Gastroesophageal sphincter (tissue), 4 donors: ENCODE measurements at regions not wholly inside any gene's neighbourhood (a gene's known extent, or its start where the extent isn't known, plus 50 kb on each side); places are given as distances from the start of the nearest gene placed in this dataset.

Source experiments
- ATAC-seq: fragments of 150-250 bp; one replicate; pipeline ENCODE4 v1.9.1; 2016; ENCODE audit warnings: mild to moderate bottlenecking, moderate library complexity
- H3K27ac ChIP-seq, 4 donors: fragments of 200-600 bp; sonication (generic) in 3 of 4; 1 replicate in 3 of 4; 2 replicates in 1 of 4; pipeline ENCODE4 v1.5.1; 2016 to 2019
- H3K27me3 ChIP-seq: fragments of 200-600 bp; sonication (generic); one replicate; pipeline ENCODE4 v1.5.1; 2019
- H3K36me3 ChIP-seq, 2 donors: fragments of 200-600 bp; sonication (generic); one replicate each; pipeline ENCODE4 v1.5.1; 2019; ENCODE audit warnings: control low read depth in 1 of 2
- H3K4me1 ChIP-seq, 3 donors: fragments of 200-600 bp; sonication (generic); 1 replicate in 2 of 3; 2 replicates in 1 of 3; pipeline ENCODE4 v1.5.1; 2016 to 2019; ENCODE audit warnings: control low read depth in 2 of 3
- H3K4me3 ChIP-seq, 2 donors: fragments of 200-600 bp; sonication (generic); one replicate each; pipeline ENCODE4 v1.5.1; 2019; ENCODE audit warnings: mild to moderate bottlenecking in 1 of 2, moderate library complexity in 1 of 2
- H3K9me3 ChIP-seq, 3 donors: fragments of 200-600 bp; sonication (generic); one replicate each; pipeline ENCODE4 v1.5.1; 2017 to 2019; ENCODE audit warnings: control low read depth in 2 of 3
- EP300 ChIP-seq: sonication (generic); formaldehyde crosslinking; IDR thresholded peaks from one replicate; pipeline ENCODE4 v1.6.1; 2017; ENCODE audit warnings: antibody characterized with exemption, mild to moderate bottlenecking
- POLR2A ChIP-seq, 2 donors: fragments of 450-650 bp; IDR thresholded peaks; one replicate each; pipeline ENCODE4 v1.6.1; 2017; ENCODE audit warnings: antibody characterized with exemption in 2 of 2, mild to moderate bottlenecking in 2 of 2, moderate library complexity in 1 of 2
- POLR2AphosphoS5 ChIP-seq: sonication (generic); formaldehyde crosslinking; IDR thresholded peaks from one replicate; pipeline ENCODE4 v1.6.1; 2017; ENCODE audit warnings: antibody characterized with exemption
- WGBS, 2 donors: methylation state at CpG; one replicate each; pipeline ENCODE4 v1.1.5; 2018; ENCODE audit warnings: low coverage in 1 of 2; 5-methylcytosine and 5-hydroxymethylcytosine counted together
- TF ChIP-seq, protein P1 (sequence below), 4 experiments: fragments of 200-600 bp in 2 of 4; fragments of 450-650 bp in 2 of 4; sonication (generic) in 1 of 4; IDR thresholded peaks; one replicate each; pipeline ENCODE4 v1.5.1; 2017 to 2019; ENCODE audit warnings: antibody characterized with exemption in 4 of 4, mild to moderate bottlenecking in 2 of 4, moderate library complexity in 2 of 4

DNA sequence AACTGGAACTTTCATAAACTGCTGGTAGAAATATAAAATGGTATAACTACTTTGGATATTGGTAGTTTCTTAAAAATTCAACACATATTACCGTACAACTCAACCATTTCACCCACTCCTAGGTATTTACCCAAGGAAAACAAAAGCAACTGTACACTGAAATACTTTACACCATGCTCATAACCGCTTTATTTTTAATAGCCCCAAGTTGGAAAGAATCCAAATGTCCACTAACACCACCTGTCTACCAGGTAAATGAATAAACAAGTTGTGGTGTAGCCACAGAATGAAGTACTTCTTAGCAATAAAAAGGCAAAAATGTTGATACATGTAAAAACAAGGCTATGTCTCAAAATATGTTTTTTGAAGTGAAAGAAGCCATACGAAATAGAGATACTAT is 215.9 kb upstream of the PEX5L start:
- Histone ChIP-seq H3K4me1 (no peaks in the 10 kb centered on the region), H3K27me3 (no peaks in the 10 kb centered on the region), H3K9me3 (peaks cover 0 to 6% (median 0%) of the 10 kb centered on the region in 3 donors), H3K4me3 (no peak overlapping the region), H3K36me3 (no peaks in the 10 kb centered on the region), H3K27ac (no peak overlapping the region)
- ATAC-seq: no peak
- WGBS, 2 donors: 73 to 78% methylated on average over 3 of the region's 3 CpGs
- no peak for TF ChIP-seq POLR2A (IDR thresholded peaks at IDR 0.05)
- TF ChIP-seq, protein P1, sequence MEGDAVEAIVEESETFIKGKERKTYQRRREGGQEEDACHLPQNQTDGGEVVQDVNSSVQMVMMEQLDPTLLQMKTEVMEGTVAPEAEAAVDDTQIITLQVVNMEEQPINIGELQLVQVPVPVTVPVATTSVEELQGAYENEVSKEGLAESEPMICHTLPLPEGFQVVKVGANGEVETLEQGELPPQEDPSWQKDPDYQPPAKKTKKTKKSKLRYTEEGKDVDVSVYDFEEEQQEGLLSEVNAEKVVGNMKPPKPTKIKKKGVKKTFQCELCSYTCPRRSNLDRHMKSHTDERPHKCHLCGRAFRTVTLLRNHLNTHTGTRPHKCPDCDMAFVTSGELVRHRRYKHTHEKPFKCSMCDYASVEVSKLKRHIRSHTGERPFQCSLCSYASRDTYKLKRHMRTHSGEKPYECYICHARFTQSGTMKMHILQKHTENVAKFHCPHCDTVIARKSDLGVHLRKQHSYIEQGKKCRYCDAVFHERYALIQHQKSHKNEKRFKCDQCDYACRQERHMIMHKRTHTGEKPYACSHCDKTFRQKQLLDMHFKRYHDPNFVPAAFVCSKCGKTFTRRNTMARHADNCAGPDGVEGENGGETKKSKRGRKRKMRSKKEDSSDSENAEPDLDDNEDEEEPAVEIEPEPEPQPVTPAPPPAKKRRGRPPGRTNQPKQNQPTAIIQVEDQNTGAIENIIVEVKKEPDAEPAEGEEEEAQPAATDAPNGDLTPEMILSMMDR (IDR thresholded peaks at IDR 0.05): no peak

DNA sequence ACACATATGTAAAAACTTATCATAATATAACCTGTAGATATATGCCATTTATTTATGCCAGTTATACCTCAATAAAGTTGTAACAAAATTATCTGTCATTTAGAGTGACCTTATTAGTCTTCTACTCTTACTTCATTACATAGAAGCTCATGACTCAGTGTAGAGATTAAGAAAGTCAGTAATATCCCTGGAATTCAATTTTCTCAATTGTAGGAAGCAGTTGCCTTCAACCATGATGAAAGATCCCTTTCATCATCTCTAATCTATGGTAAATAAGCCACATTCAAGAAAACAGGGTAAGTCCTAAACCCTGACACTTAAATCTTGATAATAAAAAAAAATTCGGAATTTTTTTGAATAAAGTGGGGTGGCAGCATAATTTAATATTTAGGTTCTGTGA is 216.5 kb upstream of the PEX5L start:
- Histone ChIP-seq H3K4me3 (no peak overlapping the region), H3K27ac (no peak overlapping the region), H3K27me3 (no peaks in the 10 kb centered on the region), H3K36me3 (no peaks in the 10 kb centered on the region), H3K9me3 (peaks cover 0 to 6% (median 0%) of the 10 kb centered on the region in 3 donors), H3K4me1 (no peaks in the 10 kb centered on the region)
- no peak for TF ChIP-seq POLR2A (IDR thresholded peaks at IDR 0.05)
- TF ChIP-seq EP300: no peak
- TF ChIP-seq POLR2AphosphoS5: no peak
- TF ChIP-seq, protein P1 (IDR thresholded peaks at IDR 0.05): no peak
- ATAC-seq: no peak
- WGBS, 2 donors: 46 to 88% methylated on average over 1 of the region's 1 CpG

DNA sequence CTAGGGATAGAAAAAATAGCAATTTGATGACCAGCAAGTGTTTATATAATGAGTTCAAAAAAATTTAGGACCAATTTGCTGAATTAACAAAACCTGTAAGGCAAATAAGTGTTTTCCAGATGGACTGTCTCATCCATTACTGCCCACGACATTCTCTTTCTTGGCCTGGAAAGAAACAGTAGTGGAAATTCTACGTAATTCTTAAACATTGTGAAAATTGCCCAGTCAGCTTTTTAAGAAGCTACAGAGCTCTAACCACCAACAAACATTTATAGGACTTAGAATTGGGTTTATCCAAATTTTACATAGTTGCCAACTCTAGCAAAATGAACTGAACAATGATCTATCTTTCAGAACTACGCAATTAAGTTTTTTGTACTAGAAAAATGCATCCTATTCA is 227.7 kb upstream of the PEX5L start:
- peaks cover 0 to 26% (median 0%) of the 10 kb centered on the region in 3 donors for H3K9me3 ChIP-seq
- ATAC-seq: no peak
- no peak for TF ChIP-seq EP300
- TF ChIP-seq POLR2A (IDR thresholded peaks at IDR 0.05): no peak
- H3K27ac ChIP-seq: no peak overlapping the region
- 48 to 53% methylated on average over 3 of the region's 3 CpGs for WGBS, 2 donors
- H3K36me3 ChIP-seq: no peaks in the 10 kb centered on the region
- no peak overlapping the region for H3K4me3 ChIP-seq
- H3K27me3 ChIP-seq: no peaks in the 10 kb centered on the region
- H3K4me1 ChIP-seq: no peaks in the 10 kb centered on the region

DNA sequence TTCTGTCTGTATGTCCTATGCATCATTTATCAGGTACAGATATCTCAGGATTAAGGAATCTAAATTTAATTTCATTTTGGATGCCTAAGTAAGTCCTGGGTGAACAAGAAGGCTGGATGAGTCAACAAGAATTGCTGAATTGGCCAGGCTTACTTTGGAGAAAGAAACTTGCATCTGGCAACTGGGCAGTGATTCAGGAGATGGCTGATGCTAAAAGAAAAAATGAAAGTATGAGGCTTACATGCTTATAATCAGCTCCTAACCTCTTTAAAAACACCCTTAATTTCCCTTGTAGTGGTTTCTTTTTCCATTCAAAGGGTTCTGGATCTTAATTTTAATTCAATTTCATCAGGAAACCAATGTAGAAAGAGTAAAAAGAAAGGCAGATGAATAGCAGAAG is 228.8 kb upstream of the PEX5L start:
- H3K36me3 ChIP-seq: no peaks in the 10 kb centered on the region
- peaks cover 0 to 16% (median 0%) of the 10 kb centered on the region in 3 donors for H3K9me3 ChIP-seq
- ATAC-seq: no peak
- no peak overlapping the region for H3K27ac ChIP-seq
- no peak overlapping the region for H3K4me3 ChIP-seq
- no peaks in the 10 kb centered on the region for H3K4me1 ChIP-seq
- no peaks in the 10 kb centered on the region for H3K27me3 ChIP-seq
- TF ChIP-seq POLR2AphosphoS5 (no peak), POLR2A (IDR thresholded peaks at IDR 0.05) (no peak), EP300 (no peak)
- TF ChIP-seq, protein P1 (IDR thresholded peaks at IDR 0.05): no peak

DNA sequence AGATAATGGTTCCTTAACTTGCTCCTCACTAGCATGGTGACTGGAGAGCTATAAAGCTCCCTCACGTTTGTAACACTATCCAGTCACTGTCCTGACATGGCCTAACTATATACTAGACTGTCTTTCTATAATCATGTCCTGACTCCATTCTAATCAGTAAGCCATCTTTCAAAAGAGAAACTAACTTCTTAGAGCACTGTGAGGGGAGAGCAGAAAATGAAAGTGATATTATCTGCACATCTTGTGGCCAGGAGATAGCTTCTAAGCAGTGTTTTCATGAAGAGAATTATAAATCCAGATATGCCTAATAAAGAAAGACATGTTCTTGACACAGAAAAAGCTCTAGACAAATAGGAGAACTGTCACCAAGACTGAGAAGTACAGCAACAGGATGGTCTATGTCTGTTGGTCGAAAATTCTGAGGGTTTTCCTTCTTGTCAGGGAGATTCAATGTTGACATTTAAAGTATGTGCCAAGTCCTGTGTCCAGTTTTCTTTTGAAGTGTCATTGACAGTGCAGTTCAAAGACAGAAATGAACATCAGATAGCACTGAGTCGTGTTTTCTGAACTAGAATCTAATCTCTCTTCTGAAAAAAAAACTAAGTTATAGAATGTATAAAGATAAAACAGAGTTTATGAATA is 230.6 kb upstream of the PEX5L start:
- no peak for ATAC-seq
- Histone ChIP-seq H3K4me3 (no peak overlapping the region), H3K9me3 (no peaks in the 10 kb centered on the region), H3K27me3 (no peaks in the 10 kb centered on the region), H3K36me3 (no peaks in the 10 kb centered on the region), H3K27ac (no peak overlapping the region), H3K4me1 (no peaks in the 10 kb centered on the region)
- 47% methylated on average over 3 of the region's 3 CpGs for WGBS, 2 donors
- TF ChIP-seq POLR2AphosphoS5 (no peak), EP300 (no peak), POLR2A (IDR thresholded peaks at IDR 0.05) (no peak)
- TF ChIP-seq, protein P1 (IDR thresholded peaks at IDR 0.05): no peak
